WTC11 (cell line): ENCODE measurements at regions not wholly inside any gene's neighbourhood (a gene's known extent, or its start where the extent isn't known, plus 50 kb on each side); places are given as distances from the start of the nearest gene placed in this dataset.

Experiments used
- ATAC-seq: fragments of 200-7000 bp; cut with Tn5 transposase; 2 replicates; pipeline ENCODE4 v1.10.0; 2021; ENCODE audit warnings: mild to moderate bottlenecking, moderate library complexity
- CTCF ChIA-PET: fragments of 300-600 bp; sonication (Branson Sonifier 250); formaldehyde crosslinking; loops from one replicate; lab custom pipeline; 2021; ENCODE audit warnings: antibody characterized with exemption; lab: Charles Lee
- POLR2A ChIA-PET: fragments of 350-600 bp; sonication (Branson Sonifier 250); formaldehyde crosslinking; loops from one replicate; lab custom pipeline; 2021; ENCODE audit warnings: antibody characterized with exemption; lab: Charles Lee
- DNase-seq: peaks from one replicate; pipeline ENCODE4 v3.0.0; 2021; ENCODE audit warnings: low spot score
- H3K27ac Mint-ChIP-seq: 2 replicates; pipeline ENCODE4 v1.8.0; 2021; ENCODE audit warnings: mixed read lengths
- H3K27me3 Mint-ChIP-seq: 2 replicates; pipeline ENCODE4 v1.8.0; 2021; ENCODE audit warnings: low read depth, mild to moderate bottlenecking, moderate library complexity, mixed read lengths
- H3K36me3 Mint-ChIP-seq: 2 replicates; pipeline ENCODE4 v1.8.0; 2021; ENCODE audit warnings: mixed read lengths
- H3K4me1 Mint-ChIP-seq: 2 replicates; pipeline ENCODE4 v1.8.0; 2022; ENCODE audit warnings: mixed read lengths
- H3K4me3 Mint-ChIP-seq: 2 replicates; pipeline ENCODE4 v1.8.0; 2021; ENCODE audit warnings: mild to moderate bottlenecking, moderate library complexity, mixed read lengths
- H3K9me3 Mint-ChIP-seq: 2 replicates; pipeline ENCODE4 v1.8.0; 2021; ENCODE audit warnings: mixed read lengths
- ATF6 ChIP-seq: sonication (generic); formaldehyde crosslinking; IDR thresholded peaks from 2 replicates; pipeline ENCODE4 v1.8.1; 2023; ENCODE audit warnings: mild to moderate bottlenecking, missing genetic modification reagents
- FOXK1 ChIP-seq: sonication (generic); formaldehyde crosslinking; IDR thresholded peaks from 2 replicates; pipeline ENCODE4 v1.8.0; 2022; ENCODE audit warnings: mild to moderate bottlenecking, moderate library complexity, missing genetic modification reagents
- FOXP4 ChIP-seq: sonication (generic); formaldehyde crosslinking; IDR thresholded peaks from 2 replicates; pipeline ENCODE4 v1.8.0; 2022; ENCODE audit warnings: mild to moderate bottlenecking, missing genetic modification reagents
- GRHL2 ChIP-seq: fragments of 250-450 bp; sonication (Bioruptor Pico); IDR thresholded peaks from 2 replicates; pipeline ENCODE4 v1.8.0; 2022; ENCODE audit warnings: mild to moderate bottlenecking, moderate library complexity; ENCODE audit not compliant: insufficient replicate concordance, severe bottlenecking
- JAZF1 ChIP-seq: fragments of 250-450 bp; sonication (Bioruptor Pico); IDR thresholded peaks from 2 replicates; pipeline ENCODE4 v1.9.0; 2021; ENCODE audit warnings: moderate library complexity, mild to moderate bottlenecking, inconsistent platforms
- MXD4 ChIP-seq: fragments of 250-450 bp; sonication (Bioruptor Pico); IDR thresholded peaks from 2 replicates; pipeline ENCODE4 v1.8.0; 2021; ENCODE audit warnings: mild to moderate bottlenecking, moderate library complexity, borderline replicate concordance
- NFYB ChIP-seq: sonication (generic); formaldehyde crosslinking; conservative IDR thresholded peaks from 2 replicates; pipeline ENCODE4 v1.8.0; 2022; ENCODE audit warnings: low read depth, missing genetic modification reagents
- NR3C1 ChIP-seq: sonication (generic); formaldehyde crosslinking; conservative IDR thresholded peaks from 2 replicates; pipeline ENCODE4 v1.8.1; 2023; ENCODE audit warnings: low read depth, mild to moderate bottlenecking, missing genetic modification reagents
- OVOL2 ChIP-seq: fragments of 250-450 bp; sonication (Bioruptor Pico); IDR thresholded peaks from 2 replicates; pipeline ENCODE4 v1.9.0; 2021; ENCODE audit warnings: mild to moderate bottlenecking, borderline replicate concordance
- RELA ChIP-seq: sonication (generic); formaldehyde crosslinking; IDR thresholded peaks from 2 replicates; pipeline ENCODE4 v1.8.1; 2022; ENCODE audit warnings: missing genetic modification reagents, mild to moderate bottlenecking, borderline replicate concordance
- STAT6 ChIP-seq: sonication (generic); formaldehyde crosslinking; conservative IDR thresholded peaks from 2 replicates; pipeline ENCODE4 v1.8.1; 2023; ENCODE audit warnings: mild to moderate bottlenecking, low read depth, missing genetic modification reagents, moderate library complexity
- TP53 ChIP-seq: sonication (generic); formaldehyde crosslinking; IDR thresholded peaks from 2 replicates; pipeline ENCODE4 v1.8.1; 2023; ENCODE audit warnings: mild to moderate bottlenecking, missing genetic modification reagents
- ZBTB21 ChIP-seq: sonication (generic); formaldehyde crosslinking; IDR thresholded peaks from 2 replicates; pipeline ENCODE4 v1.8.1; 2023; ENCODE audit warnings: mild to moderate bottlenecking, missing genetic modification reagents, borderline replicate concordance
- ZNF317 ChIP-seq: sonication (generic); formaldehyde crosslinking; IDR thresholded peaks from 2 replicates; pipeline ENCODE4 v1.8.1; 2023; ENCODE audit warnings: low read depth, mild to moderate bottlenecking, moderate library complexity, missing genetic modification reagents, borderline replicate concordance
- TF ChIP-seq, protein P1 (sequence below): sonication (generic); formaldehyde crosslinking; IDR thresholded peaks from 2 replicates; pipeline ENCODE4 v1.8.1; 2023; ENCODE audit warnings: mild to moderate bottlenecking, missing genetic modification reagents, borderline replicate concordance
- TF ChIP-seq, protein P2 (sequence below): fragments of 250-450 bp; sonication (Bioruptor Pico); IDR thresholded peaks from 2 replicates; pipeline ENCODE4 v1.8.0; 2021; ENCODE audit warnings: mild to moderate bottlenecking
- TF ChIP-seq, protein P3 (sequence below): sonication (generic); formaldehyde crosslinking; IDR thresholded peaks from 2 replicates; pipeline ENCODE4 v1.8.1; 2022; ENCODE audit warnings: missing genetic modification reagents, borderline replicate concordance
- TF ChIP-seq, protein P4 (sequence below): fragments of 250-450 bp; sonication (Bioruptor Pico); IDR thresholded peaks from 2 replicates; pipeline ENCODE4 v1.9.0; 2021; ENCODE audit warnings: moderate library complexity, mild to moderate bottlenecking, inconsistent platforms, borderline replicate concordance

GRCh38 chr12:115683240-115683780 lies 594.2 kb downstream of the MED13L start:
- peaks cover 25% of the 10 kb centered on the region for H3K9me3 Mint-ChIP-seq
- peaks cover 12% of the 10 kb centered on the region for H3K36me3 Mint-ChIP-seq
- H3K4me1 Mint-ChIP-seq = no peaks in the 10 kb centered on the region
- no peak for DNase-seq
- no peak overlapping the region for H3K4me3 Mint-ChIP-seq
- POLR2A ChIA-PET = no interaction called here
- ATAC-seq = no peak
- CTCF ChIA-PET = no interaction called here
- H3K27me3 Mint-ChIP-seq = no peaks in the 10 kb centered on the region; the same call in 1 of the 2 replicates
- TF ChIP-seq, protein P1, sequence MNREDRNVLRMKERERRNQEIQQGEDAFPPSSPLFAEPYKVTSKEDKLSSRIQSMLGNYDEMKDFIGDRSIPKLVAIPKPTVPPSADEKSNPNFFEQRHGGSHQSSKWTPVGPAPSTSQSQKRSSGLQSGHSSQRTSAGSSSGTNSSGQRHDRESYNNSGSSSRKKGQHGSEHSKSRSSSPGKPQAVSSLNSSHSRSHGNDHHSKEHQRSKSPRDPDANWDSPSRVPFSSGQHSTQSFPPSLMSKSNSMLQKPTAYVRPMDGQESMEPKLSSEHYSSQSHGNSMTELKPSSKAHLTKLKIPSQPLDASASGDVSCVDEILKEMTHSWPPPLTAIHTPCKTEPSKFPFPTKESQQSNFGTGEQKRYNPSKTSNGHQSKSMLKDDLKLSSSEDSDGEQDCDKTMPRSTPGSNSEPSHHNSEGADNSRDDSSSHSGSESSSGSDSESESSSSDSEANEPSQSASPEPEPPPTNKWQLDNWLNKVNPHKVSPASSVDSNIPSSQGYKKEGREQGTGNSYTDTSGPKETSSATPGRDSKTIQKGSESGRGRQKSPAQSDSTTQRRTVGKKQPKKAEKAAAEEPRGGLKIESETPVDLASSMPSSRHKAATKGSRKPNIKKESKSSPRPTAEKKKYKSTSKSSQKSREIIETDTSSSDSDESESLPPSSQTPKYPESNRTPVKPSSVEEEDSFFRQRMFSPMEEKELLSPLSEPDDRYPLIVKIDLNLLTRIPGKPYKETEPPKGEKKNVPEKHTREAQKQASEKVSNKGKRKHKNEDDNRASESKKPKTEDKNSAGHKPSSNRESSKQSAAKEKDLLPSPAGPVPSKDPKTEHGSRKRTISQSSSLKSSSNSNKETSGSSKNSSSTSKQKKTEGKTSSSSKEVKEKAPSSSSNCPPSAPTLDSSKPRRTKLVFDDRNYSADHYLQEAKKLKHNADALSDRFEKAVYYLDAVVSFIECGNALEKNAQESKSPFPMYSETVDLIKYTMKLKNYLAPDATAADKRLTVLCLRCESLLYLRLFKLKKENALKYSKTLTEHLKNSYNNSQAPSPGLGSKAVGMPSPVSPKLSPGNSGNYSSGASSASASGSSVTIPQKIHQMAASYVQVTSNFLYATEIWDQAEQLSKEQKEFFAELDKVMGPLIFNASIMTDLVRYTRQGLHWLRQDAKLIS = no peak
- TF ChIP-seq, protein P2, sequence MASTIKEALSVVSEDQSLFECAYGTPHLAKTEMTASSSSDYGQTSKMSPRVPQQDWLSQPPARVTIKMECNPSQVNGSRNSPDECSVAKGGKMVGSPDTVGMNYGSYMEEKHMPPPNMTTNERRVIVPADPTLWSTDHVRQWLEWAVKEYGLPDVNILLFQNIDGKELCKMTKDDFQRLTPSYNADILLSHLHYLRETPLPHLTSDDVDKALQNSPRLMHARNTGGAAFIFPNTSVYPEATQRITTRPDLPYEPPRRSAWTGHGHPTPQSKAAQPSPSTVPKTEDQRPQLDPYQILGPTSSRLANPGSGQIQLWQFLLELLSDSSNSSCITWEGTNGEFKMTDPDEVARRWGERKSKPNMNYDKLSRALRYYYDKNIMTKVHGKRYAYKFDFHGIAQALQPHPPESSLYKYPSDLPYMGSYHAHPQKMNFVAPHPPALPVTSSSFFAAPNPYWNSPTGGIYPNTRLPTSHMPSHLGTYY = no peak
- TF ChIP-seq STAT6 (CRISPR knock-in tag) (no peak), ATF6 (CRISPR knock-in tag) (no peak), NFYB (CRISPR knock-in tag) (no peak), FOXK1 (CRISPR knock-in tag) (no peak), GRHL2 (CRISPR knock-in tag) (no peak), JAZF1 (CRISPR knock-in tag) (no peak)
- TF ChIP-seq, protein P3, sequence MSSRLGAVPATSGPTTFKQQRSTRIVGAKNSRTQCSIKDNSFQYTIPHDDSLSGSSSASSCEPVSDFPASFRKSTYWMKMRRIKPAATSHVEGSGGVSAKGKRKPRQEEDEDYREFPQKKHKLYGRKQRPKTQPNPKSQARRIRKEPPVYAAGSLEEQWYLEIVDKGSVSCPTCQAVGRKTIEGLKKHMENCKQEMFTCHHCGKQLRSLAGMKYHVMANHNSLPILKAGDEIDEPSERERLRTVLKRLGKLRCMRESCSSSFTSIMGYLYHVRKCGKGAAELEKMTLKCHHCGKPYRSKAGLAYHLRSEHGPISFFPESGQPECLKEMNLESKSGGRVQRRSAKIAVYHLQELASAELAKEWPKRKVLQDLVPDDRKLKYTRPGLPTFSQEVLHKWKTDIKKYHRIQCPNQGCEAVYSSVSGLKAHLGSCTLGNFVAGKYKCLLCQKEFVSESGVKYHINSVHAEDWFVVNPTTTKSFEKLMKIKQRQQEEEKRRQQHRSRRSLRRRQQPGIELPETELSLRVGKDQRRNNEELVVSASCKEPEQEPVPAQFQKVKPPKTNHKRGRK (CRISPR knock-in tag) = no peak
- TF ChIP-seq, all 79 proteins: peak for 0
- no peak overlapping the region for H3K27ac Mint-ChIP-seq

GRCh38 chr12:115680967-115681366 lies 596.5 kb downstream of the MED13L start:
- no peak overlapping the region for H3K27ac Mint-ChIP-seq
- POLR2A ChIA-PET = no interaction called here
- H3K4me1 Mint-ChIP-seq = no peaks in the 10 kb centered on the region
- no peak overlapping the region for H3K4me3 Mint-ChIP-seq
- peaks cover 14% of the 10 kb centered on the region for H3K36me3 Mint-ChIP-seq
- H3K27me3 Mint-ChIP-seq = no peaks in the 10 kb centered on the region
- peaks cover 32% of the 10 kb centered on the region for H3K9me3 Mint-ChIP-seq
- no peak for ATAC-seq
- DNase-seq = no peak
- CTCF ChIA-PET = no interaction called here
- TF ChIP-seq RELA (CRISPR knock-in tag) (no peak), MXD4 (no peak), FOXP4 (CRISPR knock-in tag) (no peak), ZBTB21 (no peak), OVOL2 (CRISPR knock-in tag) (no peak), TP53 (CRISPR knock-in tag) (no peak), ZNF317 (CRISPR knock-in tag) (no peak), NR3C1 (CRISPR knock-in tag) (no peak)
- TF ChIP-seq, protein P4, sequence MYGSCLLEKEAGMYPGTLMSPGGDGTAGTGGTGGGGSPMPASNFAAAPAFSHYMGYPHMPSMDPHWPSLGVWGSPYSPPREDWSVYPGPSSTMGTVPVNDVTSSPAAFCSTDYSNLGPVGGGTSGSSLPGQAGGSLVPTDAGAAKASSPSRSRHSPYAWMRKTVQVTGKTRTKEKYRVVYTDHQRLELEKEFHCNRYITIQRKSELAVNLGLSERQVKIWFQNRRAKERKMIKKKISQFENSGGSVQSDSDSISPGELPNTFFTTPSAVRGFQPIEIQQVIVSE = no peak
